ENCODE measurements at regions not wholly inside any gene's neighbourhood (a gene's known extent, or its start where the extent isn't known, plus 50 kb on each side); places are given as distances from the start of the nearest gene placed in this dataset.

DNA sequence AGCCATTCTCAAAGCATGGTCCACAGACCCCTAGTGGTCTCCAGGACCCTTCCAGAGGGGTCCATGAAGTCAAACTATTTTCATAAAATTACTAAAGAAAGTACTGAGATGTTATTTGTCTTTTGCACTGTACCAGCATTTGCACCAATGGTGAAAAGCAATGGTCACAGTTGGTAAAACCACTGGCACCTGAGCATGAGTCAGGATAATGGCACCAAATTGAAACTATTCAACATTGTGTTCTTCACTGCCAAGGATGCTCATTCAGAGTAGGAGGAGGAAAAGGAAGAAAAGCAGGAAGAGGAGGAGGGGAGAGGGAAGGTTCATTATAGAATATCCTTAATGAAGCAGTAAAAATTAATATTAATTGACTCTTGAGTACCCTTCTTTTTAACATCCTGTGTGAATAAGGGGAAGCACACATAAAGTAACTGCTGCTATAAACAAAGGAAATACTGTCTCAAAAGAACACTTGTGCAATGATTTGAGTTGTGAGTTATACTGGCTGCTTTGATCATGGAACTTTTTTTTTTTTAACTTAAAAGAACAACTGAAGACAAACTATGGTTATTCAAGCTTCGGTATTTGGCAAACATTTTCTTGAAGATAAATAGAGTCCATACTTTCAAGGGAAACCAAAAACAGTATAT, 60.2 kb downstream of the MPP7 start:
- Histone ChIP-seq H3K9me2 (replicated peaks; ENCODE audit: insufficient read depth, low read length) (no peaks in the 10 kb centered on the region), H3K9ac (ENCODE audit: low read length) (no peak overlapping the region), H3K27ac (ENCODE audit: low read length) (no peak overlapping the region), H3K27me3 (replicated peaks; ENCODE audit: insufficient read depth, low read length) (no peaks in the 10 kb centered on the region), H4K20me1 (ENCODE audit: insufficient read depth, low read length) (no peaks in the 10 kb centered on the region), H3K36me3 (replicated peaks; ENCODE audit: insufficient read depth, low read length) (no peaks in the 10 kb centered on the region), H3K4me3 (ENCODE audit: low read length) (no peak overlapping the region), H3K4me2 (ENCODE audit: low read depth, low read length) (no peak overlapping the region), H3K4me1 (ENCODE audit: low read length) (no peaks in the 10 kb centered on the region), H2AFZ (ENCODE audit: low read length) (no peak overlapping the region), H3K9me3 (replicated peaks; ENCODE audit: insufficient read depth, low read length) (no peaks in the 10 kb centered on the region), H3K79me2 (ENCODE audit: low read length) (no peaks in the 10 kb centered on the region), H3F3A (ENCODE audit: insufficient read depth, low read length) (no peaks in the 10 kb centered on the region)
- no peak for TF ChIP-seq EZH2phosphoT487 (IDR thresholded peaks at IDR 0.05; ENCODE audit: low read length)
- TF ChIP-seq EZH2 (optimal IDR thresholded peaks at IDR 0.05; ENCODE audit: low read depth, low read length) = no peak
- no peak for TF ChIP-seq CTCF (IDR thresholded peaks at IDR 0.05; ENCODE audit: low read length)
- DNase-seq = no peak

GRCh38 chr10:28241741-28242399, 61.0 kb downstream of the MPP7 start:
- Histone ChIP-seq H3K27me3 (replicated peaks; ENCODE audit: insufficient read depth, low read length) (no peaks in the 10 kb centered on the region), H3K4me1 (ENCODE audit: low read length) (no peaks in the 10 kb centered on the region), H3K4me3 (ENCODE audit: low read length) (no peak overlapping the region), H3K9me3 (replicated peaks; ENCODE audit: insufficient read depth, low read length) (no peaks in the 10 kb centered on the region), H3K9me2 (replicated peaks; ENCODE audit: insufficient read depth, low read length) (no peaks in the 10 kb centered on the region), H3K4me2 (ENCODE audit: low read depth, low read length) (no peak overlapping the region), H4K20me1 (ENCODE audit: insufficient read depth, low read length) (no peaks in the 10 kb centered on the region), H3K27ac (ENCODE audit: low read length) (no peak overlapping the region), H2AFZ (ENCODE audit: low read length) (peak overlapping the region; percentile 16; the same call in 1 of the 2 replicates), H3K9ac (ENCODE audit: low read length) (no peak overlapping the region), H3F3A (ENCODE audit: insufficient read depth, low read length) (no peaks in the 10 kb centered on the region), H3K79me2 (ENCODE audit: low read length) (no peaks in the 10 kb centered on the region), H3K36me3 (replicated peaks; ENCODE audit: insufficient read depth, low read length) (no peaks in the 10 kb centered on the region)
- DNase-seq = peak; percentile 68
- peak; percentile 87 for TF ChIP-seq CTCF (IDR thresholded peaks at IDR 0.05; ENCODE audit: low read length)
- TF ChIP-seq EZH2phosphoT487 (IDR thresholded peaks at IDR 0.05; ENCODE audit: low read length) = no peak
- no peak for TF ChIP-seq EZH2 (optimal IDR thresholded peaks at IDR 0.05; ENCODE audit: low read depth, low read length)

- DNase-seq = no peak
- H3F3A ChIP-seq (ENCODE audit: insufficient read depth, low read length) = no peaks in the 10 kb centered on the region
Observed at GRCh38 chr10:28240400-28240799, 62.5 kb downstream of the MPP7 start.

More at GRCh38 chr10:28240400-28240799, 62.5 kb downstream of the MPP7 start:
- Histone ChIP-seq H3K4me1 (ENCODE audit: low read length) (no peaks in the 10 kb centered on the region), H3K4me3 (ENCODE audit: low read length) (no peak overlapping the region), H3K9me3 (replicated peaks; ENCODE audit: insufficient read depth, low read length) (no peaks in the 10 kb centered on the region), H2AFZ (ENCODE audit: low read length) (no peak overlapping the region), H3K27me3 (replicated peaks; ENCODE audit: insufficient read depth, low read length) (no peaks in the 10 kb centered on the region), H3K27ac (ENCODE audit: low read length) (no peak overlapping the region), H3K36me3 (replicated peaks; ENCODE audit: insufficient read depth, low read length) (no peaks in the 10 kb centered on the region), H3K9me2 (replicated peaks; ENCODE audit: insufficient read depth, low read length) (no peaks in the 10 kb centered on the region), H3K4me2 (ENCODE audit: low read depth, low read length) (no peak overlapping the region), H3K79me2 (ENCODE audit: low read length) (no peaks in the 10 kb centered on the region), H3K9ac (ENCODE audit: low read length) (no peak overlapping the region), H4K20me1 (ENCODE audit: insufficient read depth, low read length) (no peaks in the 10 kb centered on the region)
- TF ChIP-seq CTCF (IDR thresholded peaks at IDR 0.05; ENCODE audit: low read length) = no peak
- no peak for TF ChIP-seq EZH2phosphoT487 (IDR thresholded peaks at IDR 0.05; ENCODE audit: low read length)
- no peak for TF ChIP-seq EZH2 (optimal IDR thresholded peaks at IDR 0.05; ENCODE audit: low read depth, low read length)

Data from MM.1S (cell line).